ENCODE measurements at regions not wholly inside any gene's neighbourhood (a gene's known extent, or its start where the extent isn't known, plus 50 kb on each side); places are given as distances from the start of the nearest gene placed in this dataset.

DNA sequence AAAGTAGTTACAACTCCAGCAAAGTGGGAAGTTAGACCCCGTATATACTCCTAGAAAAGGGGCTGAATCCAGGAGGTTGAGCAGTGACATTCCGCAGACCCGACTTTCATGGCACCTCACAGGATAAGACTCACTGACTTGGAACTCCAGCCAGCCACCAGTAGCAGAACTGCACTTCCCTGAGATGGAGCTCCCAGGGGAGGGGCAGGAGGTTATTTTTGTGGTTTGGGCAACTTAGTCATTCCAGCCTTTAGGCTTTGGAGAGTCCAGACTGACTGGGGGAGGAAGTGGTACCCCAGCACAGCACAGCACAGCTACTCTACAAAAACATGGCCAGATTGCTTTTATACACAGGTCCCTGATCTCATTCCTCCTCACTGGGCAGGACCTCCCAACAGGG, 319.1 kb downstream of the PCDH19 start:
- no peak overlapping the region for H3K4me3 Mint-ChIP-seq
- Histone ChIP-seq H3K14ac (ENCODE audit: insufficient read depth, low read length) (no peak overlapping the region), H2AFZ (ENCODE audit: low read length) (no peak overlapping the region), H4K91ac (ENCODE audit: insufficient read length, low read depth, low read length) (no peak overlapping the region), H2BK12ac (ENCODE audit: insufficient read length, low read depth, low read length) (no peak overlapping the region), H3K27ac (ENCODE audit: insufficient read length, low read depth, low read length) (no peak overlapping the region), H4K5ac (ENCODE audit: insufficient read length, low read depth, low read length) (no peak overlapping the region), H3K18ac (ENCODE audit: insufficient read length, low read depth, low read length) (no peak overlapping the region), H3K23me2 (ENCODE audit: insufficient read length, low read depth, low read length, poor library complexity, severe bottlenecking) (no peaks in the 10 kb centered on the region), H2BK120ac (ENCODE audit: low read depth, low read length, poor library complexity, severe bottlenecking) (no peak overlapping the region), H3K79me2 (ENCODE audit: insufficient read depth, low read length) (no peaks in the 10 kb centered on the region), H3K9ac (ENCODE audit: extremely low read depth, insufficient read length, low read length) (no peak overlapping the region), H2BK20ac (ENCODE audit: low read depth, low read length, poor library complexity, severe bottlenecking) (no peak overlapping the region), H2BK15ac (ENCODE audit: low read depth, low read length) (no peak overlapping the region), H3K56ac (ENCODE audit: insufficient read length, low read depth, low read length) (no peak overlapping the region), H3K4me2 (ENCODE audit: insufficient read depth, insufficient read length, low read length) (no peak overlapping the region), H3T11ph (ENCODE audit: low read length) (no peak overlapping the region), H3K27me3 (ENCODE audit: insufficient read depth, low read length) (no peaks in the 10 kb centered on the region), H3K79me1 (ENCODE audit: insufficient read depth, low read depth, low read length, poor library complexity, severe bottlenecking) (no peaks in the 10 kb centered on the region), H3K9me3 (ENCODE audit: control insufficient read depth, low read depth, low read length) (no peaks in the 10 kb centered on the region), H2AK5ac (ENCODE audit: insufficient read length, low read length) (no peak overlapping the region), H3K23ac (ENCODE audit: insufficient read length, low read depth, low read length) (no peak overlapping the region), H3K4ac (ENCODE audit: low read depth, low read length) (no peak overlapping the region), H4K8ac (replicated peaks; ENCODE audit: insufficient read length, low read depth, low read length) (no peak overlapping the region), H2BK5ac (ENCODE audit: insufficient read length, low read length) (no peak overlapping the region), H3K4me1 (ENCODE audit: insufficient read depth, low read length) (no peaks in the 10 kb centered on the region), H4K20me1 (ENCODE audit: control insufficient read depth, insufficient read depth, insufficient read length) (no peaks in the 10 kb centered on the region)
- H3K36me3 Mint-ChIP-seq (ENCODE audit: insufficient read depth in 1 of 3, low read depth in 3 of 3): peaks cover 7 to 30% (median 9%) of the 10 kb centered on the region in 3 experiments; a peak in 6 of 7 replicates
- DNase-seq: no peak
- H3K27ac Mint-ChIP-seq: no peak overlapping the region
- no CpG with 5 or more reads among the region's 3 CpGs for WGBS (ENCODE audit: extremely low coverage, insufficient read length, low lambda C conversion rate)
- H3K4me1 Mint-ChIP-seq: no peaks in the 10 kb centered on the region
- no peaks in the 10 kb centered on the region; the same call in 1 of the 2 replicates for H3K27me3 Mint-ChIP-seq (ENCODE audit: low read depth)
- peaks cover 20 to 23% of the 10 kb centered on the region in 2 experiments for H3K9me3 Mint-ChIP-seq
- TF ChIP-seq, protein P1, sequence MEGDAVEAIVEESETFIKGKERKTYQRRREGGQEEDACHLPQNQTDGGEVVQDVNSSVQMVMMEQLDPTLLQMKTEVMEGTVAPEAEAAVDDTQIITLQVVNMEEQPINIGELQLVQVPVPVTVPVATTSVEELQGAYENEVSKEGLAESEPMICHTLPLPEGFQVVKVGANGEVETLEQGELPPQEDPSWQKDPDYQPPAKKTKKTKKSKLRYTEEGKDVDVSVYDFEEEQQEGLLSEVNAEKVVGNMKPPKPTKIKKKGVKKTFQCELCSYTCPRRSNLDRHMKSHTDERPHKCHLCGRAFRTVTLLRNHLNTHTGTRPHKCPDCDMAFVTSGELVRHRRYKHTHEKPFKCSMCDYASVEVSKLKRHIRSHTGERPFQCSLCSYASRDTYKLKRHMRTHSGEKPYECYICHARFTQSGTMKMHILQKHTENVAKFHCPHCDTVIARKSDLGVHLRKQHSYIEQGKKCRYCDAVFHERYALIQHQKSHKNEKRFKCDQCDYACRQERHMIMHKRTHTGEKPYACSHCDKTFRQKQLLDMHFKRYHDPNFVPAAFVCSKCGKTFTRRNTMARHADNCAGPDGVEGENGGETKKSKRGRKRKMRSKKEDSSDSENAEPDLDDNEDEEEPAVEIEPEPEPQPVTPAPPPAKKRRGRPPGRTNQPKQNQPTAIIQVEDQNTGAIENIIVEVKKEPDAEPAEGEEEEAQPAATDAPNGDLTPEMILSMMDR (conservative IDR thresholded peaks at IDR 0.05): no peak

Measured in H9 (cell line).